ENCODE measurements at regions not wholly inside any gene's neighbourhood (a gene's known extent, or its start where the extent isn't known, plus 50 kb on each side); places are given as distances from the start of the nearest gene placed in this dataset.
"Not testable (repeated sequence)": the region's sequence is repeated elsewhere in the genome, so short reads cannot be mapped to it uniquely, and the experiment has no call there.

DNA sequence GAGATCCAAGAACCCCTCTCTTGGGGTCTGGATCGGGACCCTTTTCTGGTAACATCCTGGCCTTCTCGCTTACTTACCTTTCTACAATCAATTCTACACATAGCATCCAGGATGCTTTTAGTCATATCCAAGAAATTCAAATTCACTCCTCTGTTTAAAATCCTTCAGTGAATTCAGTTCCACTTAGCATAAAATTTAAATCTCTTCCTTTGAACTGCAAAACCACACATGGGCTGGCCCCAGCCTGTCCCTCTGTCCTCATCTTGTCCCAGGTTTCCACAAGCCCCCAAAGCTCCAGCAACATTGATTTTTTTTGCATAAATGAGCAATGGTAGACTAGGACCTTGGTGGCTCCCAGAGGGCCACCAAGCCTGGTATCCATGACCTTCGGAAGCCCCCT is 96.4 kb upstream of the C16orf82 start:
- no peak for DNase-seq (ENCODE audit: low read depth, low spot score)

DNA sequence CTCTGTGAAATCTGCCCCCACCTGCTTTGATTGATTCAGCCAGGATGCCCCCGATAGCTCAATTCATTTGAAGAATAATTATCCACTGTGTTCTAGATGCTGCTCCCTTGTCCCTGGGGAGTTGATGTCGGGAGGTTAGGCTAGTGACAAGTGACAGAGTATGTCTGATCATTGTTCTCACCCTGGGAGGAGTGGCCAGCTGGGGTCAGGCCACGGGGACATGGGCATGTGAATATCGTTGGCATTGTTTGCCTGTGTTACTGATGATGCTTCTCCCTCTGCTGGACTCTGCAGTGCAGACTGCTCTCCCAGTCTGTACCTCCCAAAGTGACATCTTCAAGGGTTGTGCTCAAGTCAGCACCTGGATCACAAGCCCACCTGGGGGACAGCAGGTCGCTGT is 89.9 kb upstream of the C16orf82 start:
- no peak for DNase-seq (ENCODE audit: low read depth, low spot score)

DNA sequence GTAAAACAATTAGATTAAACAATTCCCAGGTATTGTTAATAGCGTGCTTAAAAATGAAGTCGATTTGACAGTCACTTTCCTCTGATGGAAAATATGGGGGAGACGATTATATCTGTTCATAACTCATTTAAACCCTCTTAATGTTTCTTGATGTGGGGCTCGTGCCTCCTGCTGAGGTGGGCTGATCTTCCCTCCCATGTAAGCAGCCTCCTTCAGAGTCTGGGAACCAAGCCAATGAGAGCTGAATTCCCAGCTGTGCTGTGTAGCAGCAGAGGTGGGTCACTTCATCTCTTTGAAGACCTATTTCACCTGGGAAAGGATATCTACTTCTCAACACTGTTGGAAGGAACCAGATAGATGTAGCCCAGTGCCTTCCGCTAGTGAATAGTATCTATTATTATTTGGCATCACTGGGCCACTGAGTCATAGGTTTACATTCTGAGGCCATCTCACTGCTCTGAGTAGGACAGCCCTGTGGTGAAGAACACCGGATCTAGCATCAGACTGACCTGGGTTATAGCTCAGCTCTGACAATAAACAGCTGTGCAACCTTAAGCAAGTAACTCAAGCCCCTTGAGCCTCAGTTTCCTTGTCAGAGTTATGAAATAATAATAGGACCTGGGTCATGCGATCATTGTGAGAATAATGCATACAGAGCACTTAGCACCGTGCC is 85.3 kb upstream of the C16orf82 start:
- no peak for DNase-seq (ENCODE audit: low read depth, low spot score)

DNA sequence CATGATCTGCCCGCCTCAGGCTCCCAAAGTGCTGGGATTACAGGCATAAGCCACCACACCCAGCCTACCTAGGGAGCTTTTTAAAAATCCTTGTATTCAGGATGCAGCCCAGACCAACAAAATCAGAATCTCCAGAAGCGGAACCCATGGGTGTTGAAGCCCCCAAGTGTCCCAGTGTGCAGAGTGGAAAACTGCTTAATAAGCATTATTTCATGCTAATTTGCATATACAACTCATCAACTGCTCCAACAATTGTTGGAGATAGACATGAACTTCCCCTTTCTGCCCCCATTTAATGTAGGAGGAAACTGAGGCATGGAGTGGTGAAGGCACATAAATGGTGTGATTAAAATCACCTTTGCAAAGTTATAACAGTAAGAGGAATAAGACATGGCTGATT is 84.3 kb upstream of the C16orf82 start:
- no peak for DNase-seq (ENCODE audit: low read depth, low spot score)

GRCh38 chr16:26983426-26983825 is 83.3 kb upstream of the C16orf82 start:
- no peak for DNase-seq (ENCODE audit: low read depth, low spot score)

DNA sequence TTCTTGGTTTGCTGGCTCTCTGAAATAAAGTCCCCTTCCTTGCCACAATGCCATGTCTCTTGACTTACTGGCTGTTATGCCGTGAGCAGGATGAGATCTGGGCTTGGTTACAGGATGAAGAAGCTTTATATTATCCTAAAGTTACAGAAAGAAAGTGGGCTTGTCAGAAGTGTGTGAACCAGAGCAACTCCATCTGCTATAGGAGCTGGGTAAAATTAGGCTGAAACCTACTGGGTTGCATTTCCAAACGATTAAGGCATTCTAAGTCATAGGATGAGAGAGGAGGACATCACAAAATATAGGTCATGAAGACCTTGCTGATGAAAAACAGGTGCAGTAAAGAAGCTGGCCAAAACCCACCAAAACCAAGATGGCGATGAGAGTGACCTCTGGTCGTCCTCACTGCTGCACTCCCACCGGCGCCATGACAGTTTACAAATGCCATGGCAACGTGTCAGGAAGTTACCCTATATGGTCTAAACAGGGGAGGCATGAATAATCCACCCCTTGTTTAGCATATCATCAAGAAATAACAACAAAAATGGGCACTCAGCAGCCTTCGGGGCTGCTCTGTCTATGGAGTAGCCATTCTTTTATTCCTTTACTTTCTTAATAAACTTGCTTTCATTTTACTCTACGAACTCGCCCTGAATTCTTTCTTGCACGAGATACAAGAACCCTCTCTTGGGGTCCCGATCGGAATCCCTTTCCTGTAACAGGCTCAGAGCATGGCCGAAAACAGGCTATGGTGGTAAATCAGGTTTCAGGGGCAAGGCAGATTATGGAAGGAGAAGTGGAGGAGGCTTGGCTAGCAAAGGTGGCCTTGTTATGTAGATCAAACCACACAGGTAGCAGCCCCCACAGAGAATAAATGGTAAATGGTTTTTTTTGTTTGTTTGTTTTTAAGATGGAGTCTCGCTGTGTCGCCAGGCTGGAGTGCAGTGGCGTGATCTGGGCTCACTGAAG is 81.3 kb upstream of the C16orf82 start:
- DNase-seq (ENCODE audit: low read depth, low spot score), result peak; percentile 30

DNA sequence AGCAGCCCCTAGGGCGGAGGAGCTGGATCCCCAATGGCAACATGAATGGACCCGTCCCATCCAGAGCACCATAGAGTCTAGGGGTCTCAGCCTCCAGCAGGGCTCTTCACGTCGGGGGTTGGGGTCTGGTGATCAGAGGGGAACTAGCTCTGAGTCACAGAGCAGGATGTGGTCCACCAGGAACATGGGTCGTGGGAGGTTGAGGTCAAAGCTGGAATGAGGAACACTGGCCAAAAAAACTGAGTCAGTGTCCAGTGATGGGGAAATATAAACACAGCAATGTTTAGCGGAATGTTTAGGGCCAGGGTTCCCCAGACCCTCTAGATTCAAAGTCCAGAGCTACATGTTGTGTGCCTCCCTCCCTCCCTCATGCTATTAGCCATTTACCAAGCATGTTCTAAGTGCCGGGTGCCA is 79.1 kb upstream of the C16orf82 start:
- no peak for DNase-seq (ENCODE audit: low read depth, low spot score)

- DNase-seq (ENCODE audit: low read depth, low spot score), result no peak
Observed at GRCh38 chr16:26988186-26988585, 78.5 kb upstream of the C16orf82 start.

- not testable (repeated sequence) for DNase-seq (ENCODE audit: low read depth, low spot score)
Observed at GRCh38 chr16:26990384-26991120, 76.2 kb upstream of the C16orf82 start.

DNA sequence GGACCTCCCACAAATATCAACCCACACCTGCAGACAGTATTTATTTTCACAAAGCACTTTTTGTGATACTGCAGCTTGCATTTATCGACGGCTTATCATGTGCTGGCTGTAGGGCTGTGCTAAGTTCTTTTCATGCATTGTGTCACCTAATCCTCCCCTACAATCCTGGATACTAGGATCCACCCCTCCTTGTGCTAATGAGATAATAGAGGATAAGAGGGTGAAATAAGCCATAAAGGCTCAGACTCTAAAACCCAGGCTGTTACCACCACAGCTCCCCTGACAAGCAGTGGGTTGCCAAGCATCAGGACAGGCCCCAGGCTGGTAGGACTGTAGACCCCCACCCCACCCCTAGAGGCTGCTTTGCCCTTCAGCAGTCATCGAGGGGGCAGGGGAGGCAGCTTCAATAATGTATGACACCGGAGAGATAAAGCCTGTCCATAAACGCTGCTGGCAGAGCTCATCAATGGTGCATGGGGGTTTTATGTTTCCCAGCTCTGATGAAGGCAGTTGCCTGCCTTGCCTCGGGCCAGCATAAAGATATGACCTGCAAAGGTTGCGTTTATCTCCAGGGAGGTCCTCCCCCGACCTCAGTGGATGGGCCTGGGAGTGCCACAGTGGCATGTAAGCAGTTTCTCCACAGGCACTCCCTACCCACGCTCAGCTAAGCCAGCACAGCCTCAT is 73.9 kb upstream of the C16orf82 start:
- DNase-seq (ENCODE audit: low read depth, low spot score), result no peak

DNA sequence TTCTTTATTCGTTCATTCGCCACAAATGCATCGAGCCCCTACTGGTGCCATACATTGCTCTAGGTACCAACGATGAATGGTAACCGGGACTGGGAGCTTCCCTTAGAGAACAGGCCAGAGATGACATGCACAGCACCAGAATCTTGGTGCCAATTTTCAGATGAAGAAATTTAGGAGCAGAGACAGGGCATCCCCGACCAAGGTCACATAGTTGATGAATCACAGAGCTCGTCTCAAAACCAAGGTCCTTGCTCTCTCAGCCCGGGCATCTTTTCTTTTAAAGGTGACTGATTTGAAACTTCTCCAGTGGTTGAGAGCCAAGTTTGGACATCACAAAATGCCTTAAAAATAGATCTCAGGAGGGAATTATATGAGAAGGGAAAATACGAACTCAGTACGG is 73.2 kb upstream of the C16orf82 start:
- DNase-seq (ENCODE audit: low read depth, low spot score), result no peak

GRCh38 chr16:26993963-26994362 is 72.8 kb upstream of the C16orf82 start:
- DNase-seq (ENCODE audit: low read depth, low spot score), result no peak

- DNase-seq (ENCODE audit: low read depth, low spot score), result no peak
Observed at GRCh38 chr16:26995522-26995921, 71.2 kb upstream of the C16orf82 start.

DNA sequence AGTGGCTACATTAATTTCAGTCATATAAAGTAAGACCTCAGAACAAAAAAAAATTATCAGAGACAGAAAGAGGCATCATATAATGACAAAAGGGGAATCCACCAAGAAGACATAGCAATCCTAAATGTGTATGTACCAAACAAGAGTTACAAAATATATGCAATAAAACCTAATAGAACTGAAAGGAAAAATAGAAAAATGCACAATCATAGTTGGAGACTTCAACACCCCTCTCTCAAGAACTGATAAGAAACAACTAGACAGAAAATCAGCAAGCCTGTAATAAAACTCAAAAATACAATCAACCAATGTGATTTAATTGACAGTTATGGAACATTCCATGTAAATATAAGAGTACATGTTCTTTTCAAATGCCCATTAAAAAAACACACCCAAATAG is 61.3 kb upstream of the C16orf82 start:
- no peak for DNase-seq (ENCODE audit: low read depth, low spot score)
